OCI-M1 (cell line): ENCODE measurements at regions not wholly inside any gene's neighbourhood (a gene's known extent, or its start where the extent isn't known, plus 50 kb on each side); places are given as distances from the start of the nearest gene placed in this dataset.
"Not testable (repeated sequence)": the region's sequence is repeated elsewhere in the genome, so short reads cannot be mapped to it uniquely, and the experiment has no call there.

Experiments
- DNase-seq: peaks from one replicate; lab custom pipeline; 2025; lab: John Stamatoyannopoulos, UW

DNA sequence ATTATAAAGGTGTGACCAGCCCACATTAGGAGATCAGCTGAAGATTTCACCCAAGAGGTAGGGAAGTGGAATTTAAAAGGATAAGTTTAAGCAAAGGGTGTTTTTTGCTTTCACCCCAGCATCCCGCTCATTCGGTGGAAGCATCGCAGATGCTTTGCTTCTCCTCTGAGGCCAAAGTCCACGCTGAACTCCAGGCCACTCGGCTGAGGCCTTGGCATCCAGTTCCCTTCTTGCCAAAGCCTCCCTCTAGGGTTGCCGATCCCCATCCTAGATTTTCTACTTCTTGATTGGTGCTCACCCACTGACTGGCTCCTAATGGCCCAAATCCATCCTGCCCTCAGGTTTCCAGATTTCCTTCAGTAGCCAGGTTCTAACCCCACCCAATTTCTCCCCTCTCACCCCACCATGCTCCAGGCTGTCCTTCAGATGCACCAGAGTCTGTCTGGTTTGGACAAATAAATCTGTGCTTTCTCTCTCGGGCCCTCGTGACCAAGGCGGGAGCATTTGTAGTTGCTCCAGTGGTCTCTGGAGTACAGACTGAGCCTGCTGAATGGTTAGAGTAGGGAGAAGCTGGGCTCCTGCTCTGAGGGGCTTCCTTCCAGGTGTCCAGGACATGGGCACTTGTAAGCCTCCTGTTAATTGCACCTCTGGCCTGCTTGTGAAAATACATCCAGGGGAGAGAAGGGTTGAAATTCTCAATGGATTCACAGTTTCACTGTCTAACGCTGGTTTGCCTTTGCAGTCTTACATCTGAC is 193.2 kb downstream of the C1orf94 start:
- DNase-seq: no peak

GRCh38 chr1:34370748-34371147 is 194.0 kb downstream of the C1orf94 start:
- no peak for DNase-seq

GRCh38 chr1:34371179-34371578 is 194.5 kb downstream of the C1orf94 start:
- not testable (repeated sequence) for DNase-seq

DNA sequence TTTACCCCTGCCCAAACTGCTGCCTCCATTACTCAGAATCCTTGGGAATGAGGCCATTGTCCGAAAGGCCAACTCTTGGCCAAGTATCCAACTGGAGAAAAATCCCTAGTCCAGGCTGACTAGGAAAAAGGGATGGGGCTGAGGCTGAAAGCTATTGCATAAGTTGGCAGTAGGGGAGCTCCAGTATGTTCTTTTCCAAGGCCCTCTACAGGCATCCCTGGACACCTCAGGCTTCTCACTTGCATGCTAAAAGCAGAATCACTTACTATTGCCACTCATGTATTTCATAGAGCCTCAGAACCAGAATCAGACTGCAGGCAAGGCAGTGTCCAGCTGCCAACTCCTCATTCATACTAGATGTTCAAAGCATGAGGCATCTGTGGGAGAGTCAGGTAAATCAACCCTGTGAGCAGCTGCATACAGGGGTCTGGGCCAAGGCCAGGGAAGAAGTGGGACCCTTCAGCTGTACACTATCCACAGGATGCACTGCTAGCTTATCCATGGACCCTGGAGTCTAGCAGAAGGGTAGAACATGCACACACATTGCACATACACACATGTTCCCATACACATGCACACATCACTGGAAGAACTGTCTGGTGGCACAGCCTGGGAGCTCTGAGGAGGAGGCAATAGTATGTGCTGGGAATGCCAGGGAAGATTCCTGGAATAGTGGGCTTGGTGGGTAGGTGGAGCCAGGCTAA is 195.3 kb downstream of the C1orf94 start:
- DNase-seq: no peak

DNA sequence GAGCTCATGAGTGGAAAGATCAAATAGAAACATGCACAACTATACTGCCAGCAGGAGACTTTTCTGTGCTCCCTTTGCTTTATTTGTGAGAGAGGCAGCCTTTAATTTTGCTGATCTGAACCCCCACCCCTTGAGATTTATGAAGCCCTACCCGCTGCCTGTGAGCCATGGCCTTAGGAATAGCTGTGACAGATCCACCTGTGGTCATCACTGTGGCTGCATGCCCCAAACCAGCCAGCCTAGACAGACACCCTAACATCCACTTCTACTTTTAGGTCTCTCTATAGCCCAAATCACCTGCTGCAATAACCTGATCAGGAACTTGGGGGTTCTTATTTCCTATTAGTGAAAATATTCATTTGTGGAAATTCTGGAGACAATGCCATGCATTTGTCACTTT is 196.2 kb downstream of the C1orf94 start:
- DNase-seq: no peak

GRCh38 chr1:34373912-34374311 is 197.2 kb downstream of the C1orf94 start:
- DNase-seq: no peak

- no peak for DNase-seq
Observed at GRCh38 chr1:34376531-34376930, 199.8 kb downstream of the C1orf94 start.

GRCh38 chr1:34378968-34379856 is 202.5 kb downstream of the C1orf94 start:
- DNase-seq: peak; percentile 26

GRCh38 chr1:34379911-34380310 is 203.2 kb downstream of the C1orf94 start:
- DNase-seq: no peak

- no peak for DNase-seq
Observed at GRCh38 chr1:34380526-34381124, 203.9 kb downstream of the C1orf94 start.

GRCh38 chr1:34389974-34390373 is 213.3 kb downstream of the C1orf94 start:
- DNase-seq: no peak

DNA sequence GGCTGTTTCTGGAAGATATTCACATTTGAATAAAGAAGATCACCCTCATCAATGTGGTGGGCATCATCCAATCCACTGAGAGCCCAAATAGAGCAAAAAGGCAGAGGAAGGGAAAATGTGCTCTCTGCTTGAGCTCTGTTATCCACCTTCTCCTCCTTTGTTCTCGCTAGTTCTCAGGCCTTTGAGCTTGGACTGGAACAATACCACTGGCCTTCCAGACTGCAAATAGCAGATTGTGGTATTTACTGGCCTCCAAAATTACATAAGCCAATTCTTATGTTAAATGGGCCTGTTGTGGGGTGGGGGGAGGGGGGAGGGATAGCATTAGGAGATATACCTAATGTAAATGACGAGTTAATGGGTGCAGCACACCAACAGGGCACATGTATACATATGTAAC is 219.3 kb downstream of the C1orf94 start:
- no peak for DNase-seq

- DNase-seq: no peak
Observed at GRCh38 chr1:34398241-34398915, 221.7 kb downstream of the C1orf94 start.

DNA sequence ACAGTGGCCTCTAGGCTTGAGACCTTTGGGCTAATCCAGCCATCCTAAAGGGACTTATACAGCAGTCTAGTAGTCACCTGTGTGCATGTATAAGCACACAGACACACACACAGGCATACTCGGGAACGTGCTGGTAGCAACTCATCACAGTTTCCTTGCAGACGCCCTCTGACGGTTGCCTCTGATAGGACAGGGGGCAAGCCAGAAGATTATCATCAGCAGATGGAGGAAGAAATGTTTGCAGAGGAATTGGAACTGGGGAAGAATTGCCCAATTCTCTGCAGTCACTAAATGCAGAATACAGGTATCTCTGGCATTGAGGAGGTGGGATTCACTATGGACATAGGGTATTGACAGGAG is 222.2 kb downstream of the C1orf94 start:
- no peak for DNase-seq

GRCh38 chr1:34400675-34401074 is 224.0 kb downstream of the C1orf94 start:
- no peak for DNase-seq

DNA sequence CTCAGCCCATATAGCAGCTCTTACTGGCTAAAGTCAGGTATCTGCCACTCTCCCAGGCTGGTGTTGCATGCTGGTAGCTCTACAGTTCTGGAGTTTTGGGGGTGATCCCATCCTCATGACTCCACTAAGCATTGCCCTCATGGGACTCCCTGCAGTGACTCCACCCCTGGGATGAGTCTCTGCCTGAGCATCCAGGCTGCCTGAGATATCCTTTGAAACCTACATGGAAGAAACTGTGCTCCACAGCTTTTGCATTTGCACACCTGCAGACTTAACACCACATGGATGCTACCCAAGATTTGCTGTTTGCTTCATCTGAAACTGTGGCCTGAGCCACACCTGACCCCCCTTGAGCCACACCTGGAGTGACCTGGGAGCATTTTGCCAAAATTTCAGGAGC is 226.4 kb downstream of the C1orf94 start:
- DNase-seq: no peak

- DNase-seq: no peak
Observed at GRCh38 chr1:34404804-34405203, 228.1 kb downstream of the C1orf94 start.

- DNase-seq: no peak
Observed at GRCh38 chr1:34405266-34405959, 228.7 kb downstream of the C1orf94 start.

- DNase-seq: no peak
Observed at GRCh38 chr1:34406377-34406776, 229.7 kb downstream of the C1orf94 start.

DNA sequence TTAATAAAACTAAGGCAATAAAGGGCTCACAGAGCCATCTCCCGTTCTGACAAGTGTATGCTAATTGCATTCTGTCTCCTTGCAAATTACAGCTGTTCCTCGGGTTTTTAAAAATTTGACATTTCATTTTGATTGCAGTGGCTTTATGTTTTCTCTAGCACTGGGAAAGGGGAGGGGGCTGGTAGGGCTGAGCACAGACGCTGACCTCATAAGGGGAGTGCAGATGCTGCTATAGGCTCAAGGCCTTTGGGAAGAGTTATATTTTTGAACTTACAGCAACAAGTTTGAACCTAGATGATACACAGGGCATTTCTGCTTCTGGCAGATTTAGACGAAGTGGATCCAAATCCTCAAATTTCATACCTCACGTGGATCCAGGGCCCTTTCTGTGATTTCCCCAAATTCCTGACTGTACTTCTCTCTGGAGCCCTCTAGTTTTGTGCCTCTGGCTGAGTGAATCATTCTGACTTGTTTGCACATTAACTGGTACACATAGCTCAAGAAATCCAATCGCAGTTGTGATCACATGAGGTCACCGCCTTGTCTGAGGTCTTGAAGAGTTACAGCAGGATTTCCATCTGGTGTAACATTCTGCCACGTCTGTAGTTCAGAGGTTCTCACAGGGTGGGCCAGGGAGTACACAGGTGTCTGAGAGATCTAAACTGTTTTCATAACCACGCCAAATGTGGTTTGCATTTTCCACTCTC is 230.3 kb downstream of the C1orf94 start:
- DNase-seq: no peak
